ENCODE measurements at regions not wholly inside any gene's neighbourhood (a gene's known extent, or its start where the extent isn't known, plus 50 kb on each side); places are given as distances from the start of the nearest gene placed in this dataset.
A peak's percentile ranks its signal among the peaks of the same experiment; 100 is the strongest.

- TF ChIP-seq PRDM15 (CRISPR knock-in tag; IDR thresholded peaks at IDR 0.05) = no peak
Measured at GRCh38 chr2:174667250-174667860, 69.8 kb upstream of the WIPF1 start (continued).

- no peak for DNase-seq (ENCODE audit: low spot score)
- POLR2A ChIA-PET = no interaction called here
- Mint-ChIP-seq H3K4me3 (no peak overlapping the region), H3K27me3 (ENCODE audit: low read depth) (peaks cover 6% of the 10 kb centered on the region; the same call in 1 of the 2 replicates), H3K27ac (no peak overlapping the region), H3K4me1 (peaks cover 20% of the 10 kb centered on the region), H3K9me3 (peaks cover 17% of the 10 kb centered on the region), H3K36me3 (peaks cover 15% of the 10 kb centered on the region)
- TF ChIP-seq ZBTB21 (CRISPR knock-in tag; IDR thresholded peaks at IDR 0.05; ENCODE audit: borderline replicate concordance) (no peak), ZNF512 (CRISPR knock-in tag; IDR thresholded peaks at IDR 0.05; ENCODE audit: borderline replicate concordance) (no peak), EMX1 (CRISPR knock-in tag; IDR thresholded peaks at IDR 0.05) (no peak), AFF4 (CRISPR knock-in tag; IDR thresholded peaks at IDR 0.05; ENCODE audit: borderline replicate concordance) (no peak), TEAD4 (CRISPR knock-in tag; IDR thresholded peaks at IDR 0.05) (no peak), ZNF532 (CRISPR knock-in tag; IDR thresholded peaks at IDR 0.05; ENCODE audit: borderline replicate concordance) (no peak), RELA (CRISPR knock-in tag; IDR thresholded peaks at IDR 0.05; ENCODE audit: borderline replicate concordance) (no peak), USF1 (CRISPR knock-in tag; IDR thresholded peaks at IDR 0.05) (no peak), ZNF281 (CRISPR knock-in tag; IDR thresholded peaks at IDR 0.05) (no peak)
- ATAC-seq = peak; percentile 36
- CTCF ChIA-PET = interaction anchor here (0.6 to 2.1 kb wide), 5 partner anchors 15 to 1963 kb away, joined by 3 to 13 read pairs (median 4); no protein-coding TSS in a partner anchor
Measured at GRCh38 chr2:174666845-174667244, 69.2 kb upstream of the WIPF1 start.

Data from WTC11 (cell line).